Endothelial cell (in vitro differentiated cells): ENCODE measurements at regions not wholly inside any gene's neighbourhood (a gene's known extent, or its start where the extent isn't known, plus 50 kb on each side); places are given as distances from the start of the nearest gene placed in this dataset.

Experiments
- DNase-seq: peaks from one replicate; pipeline ENCODE4 v3.0.0; 2021; ENCODE audit warnings: low spot score
- H3K27ac Mint-ChIP-seq: one replicate; pipeline ENCODE4 v1.8.0; 2021; ENCODE audit warnings: mixed read lengths, inconsistent platforms; ENCODE audit not compliant: unreplicated experiment
- H3K27me3 Mint-ChIP-seq: one replicate; pipeline ENCODE4 v1.8.0; 2021; ENCODE audit warnings: mild to moderate bottlenecking, moderate library complexity, mixed read lengths, inconsistent platforms; ENCODE audit not compliant: unreplicated experiment
- H3K36me3 Mint-ChIP-seq: one replicate; pipeline ENCODE4 v1.8.0; 2021; ENCODE audit warnings: mild to moderate bottlenecking, low read depth, mixed read lengths, inconsistent platforms; ENCODE audit not compliant: unreplicated experiment
- H3K4me1 Mint-ChIP-seq: one replicate; pipeline ENCODE4 v1.8.0; 2021; ENCODE audit warnings: mild to moderate bottlenecking, mixed read lengths, inconsistent platforms; ENCODE audit not compliant: unreplicated experiment
- H3K4me3 Mint-ChIP-seq: one replicate; pipeline ENCODE4 v1.8.0; 2021; ENCODE audit warnings: mild to moderate bottlenecking, mixed read lengths, inconsistent platforms; ENCODE audit not compliant: unreplicated experiment
- H3K9me3 Mint-ChIP-seq: one replicate; pipeline ENCODE4 v1.8.0; 2021; ENCODE audit warnings: mixed read lengths, inconsistent platforms; ENCODE audit not compliant: unreplicated experiment
- CTCF ChIP-seq: fragments of 200-600 bp; sonication (generic); IDR thresholded peaks from one replicate; pipeline ENCODE4 v1.5.0; 2021; ENCODE audit warnings: antibody characterized with exemption; ENCODE audit not compliant: unreplicated experiment

- Mint-ChIP-seq H3K9me3 (no peaks in the 10 kb centered on the region), H3K4me3 (no peak overlapping the region), H3K4me1 (peaks cover 12% of the 10 kb centered on the region), H3K27ac (no peak overlapping the region), H3K36me3 (no peaks in the 10 kb centered on the region), H3K27me3 (peaks cover 2% of the 10 kb centered on the region)
- DNase-seq = no peak
- TF ChIP-seq CTCF = no peak
Observed at GRCh38 chr1:181149326-181150125, 61.0 kb downstream of the IER5 start.

GRCh38 chr1:181150273-181150672 lies 61.8 kb downstream of the IER5 start:
- Mint-ChIP-seq H3K4me3 (no peak overlapping the region), H3K9me3 (no peaks in the 10 kb centered on the region)

GRCh38 chr1:181150842-181151241 lies 62.3 kb downstream of the IER5 start:
- H3K4me3 Mint-ChIP-seq = no peak overlapping the region

More at GRCh38 chr1:181150273-181150672, 61.8 kb downstream of the IER5 start:
- peaks cover 11% of the 10 kb centered on the region for H3K4me1 Mint-ChIP-seq
- peaks cover 2% of the 10 kb centered on the region for H3K27me3 Mint-ChIP-seq
- H3K36me3 Mint-ChIP-seq = no peaks in the 10 kb centered on the region
- H3K27ac Mint-ChIP-seq = no peak overlapping the region
- no peak for DNase-seq
- no peak for TF ChIP-seq CTCF

GRCh38 chr1:181151378-181152326 lies 63.2 kb downstream of the IER5 start:
- no peak overlapping the region for H3K4me3 Mint-ChIP-seq
- no peaks in the 10 kb centered on the region for H3K9me3 Mint-ChIP-seq
- peaks cover 11% of the 10 kb centered on the region for H3K4me1 Mint-ChIP-seq
- H3K27ac Mint-ChIP-seq = no peak overlapping the region
- DNase-seq = no peak
- no peak for TF ChIP-seq CTCF
- peaks cover 2% of the 10 kb centered on the region for H3K27me3 Mint-ChIP-seq
- no peaks in the 10 kb centered on the region for H3K36me3 Mint-ChIP-seq

More at GRCh38 chr1:181150842-181151241, 62.3 kb downstream of the IER5 start:
- Mint-ChIP-seq H3K36me3 (no peaks in the 10 kb centered on the region), H3K27ac (no peak overlapping the region), H3K27me3 (peaks cover 2% of the 10 kb centered on the region), H3K9me3 (no peaks in the 10 kb centered on the region), H3K4me1 (peaks cover 11% of the 10 kb centered on the region)
- TF ChIP-seq CTCF = no peak
- DNase-seq = no peak
